Central memory CD8-positive, alpha-beta T cell (primary cell): ENCODE measurements at regions not wholly inside any gene's neighbourhood (a gene's known extent, or its start where the extent isn't known, plus 50 kb on each side); places are given as distances from the start of the nearest gene placed in this dataset.
"Not testable (repeated sequence)": the region's sequence is repeated elsewhere in the genome, so short reads cannot be mapped to it uniquely, and the experiment has no call there.

Source experiments
- ATAC-seq: fragments of 150-1000 bp; cut with Tn5 transposase; replicated peaks from 2 replicates; pipeline ENCODE4 v1.10.0; 2022; ENCODE audit warnings: mild to moderate bottlenecking, moderate FRiP score, moderate number of reproducible peaks; ENCODE audit not compliant: poor library complexity, severe bottlenecking; ENCODE audit errors: extremely low read depth
- DNase-seq, 2 donors: peaks; one replicate each; pipeline ENCODE4 v3.0.0; 2021; ENCODE audit warnings: low spot score in 2 of 2
- H3K27ac Mint-ChIP-seq: one replicate; pipeline ENCODE4 v1.8.0; 2022; ENCODE audit warnings: low read depth, mild to moderate bottlenecking, moderate library complexity, mixed read lengths
- H3K27me3 Mint-ChIP-seq: one replicate; pipeline ENCODE4 v1.8.0; 2022; ENCODE audit warnings: mixed read lengths
- H3K36me3 Mint-ChIP-seq: one replicate; pipeline ENCODE4 v1.8.0; 2022; ENCODE audit warnings: mild to moderate bottlenecking, moderate library complexity, mixed read lengths; ENCODE audit not compliant: insufficient read depth
- H3K4me1 Mint-ChIP-seq: one replicate; pipeline ENCODE4 v1.8.0; 2022; ENCODE audit warnings: mixed read lengths
- H3K4me3 Mint-ChIP-seq: one replicate; pipeline ENCODE4 v1.8.0; 2022; ENCODE audit warnings: mild to moderate bottlenecking, moderate library complexity, mixed read lengths
- H3K9me3 Mint-ChIP-seq: one replicate; pipeline ENCODE4 v1.8.0; 2022; ENCODE audit warnings: mixed read lengths

DNA sequence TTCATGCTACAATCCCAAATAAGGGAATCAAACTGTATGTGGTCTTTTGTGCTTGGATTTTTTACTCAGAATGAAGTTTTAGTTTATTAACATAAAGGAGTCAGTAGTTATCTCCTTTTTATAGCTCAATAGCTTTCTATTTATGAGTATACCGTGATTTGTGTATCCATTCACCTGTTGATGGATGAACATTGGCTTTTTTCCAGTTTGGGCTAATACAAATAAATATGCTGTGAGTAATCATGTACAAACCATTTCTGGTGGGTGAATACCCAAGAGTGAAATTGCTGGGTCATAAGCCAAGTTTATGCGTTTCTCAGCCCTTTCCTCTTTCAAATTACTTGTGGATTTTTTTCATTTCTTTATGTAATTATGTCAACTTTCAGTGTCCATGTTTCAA is 395.3 kb downstream of the OSTF1 start:
- ATAC-seq (no peak), DNase-seq (no peak)
- H3K4me1 Mint-ChIP-seq = no peaks in the 10 kb centered on the region
- no peak overlapping the region for H3K4me3 Mint-ChIP-seq
- peaks cover 14% of the 10 kb centered on the region for H3K9me3 Mint-ChIP-seq
- H3K36me3 Mint-ChIP-seq = no peaks in the 10 kb centered on the region
- no peak overlapping the region for H3K27ac Mint-ChIP-seq
- no peaks in the 10 kb centered on the region for H3K27me3 Mint-ChIP-seq

DNA sequence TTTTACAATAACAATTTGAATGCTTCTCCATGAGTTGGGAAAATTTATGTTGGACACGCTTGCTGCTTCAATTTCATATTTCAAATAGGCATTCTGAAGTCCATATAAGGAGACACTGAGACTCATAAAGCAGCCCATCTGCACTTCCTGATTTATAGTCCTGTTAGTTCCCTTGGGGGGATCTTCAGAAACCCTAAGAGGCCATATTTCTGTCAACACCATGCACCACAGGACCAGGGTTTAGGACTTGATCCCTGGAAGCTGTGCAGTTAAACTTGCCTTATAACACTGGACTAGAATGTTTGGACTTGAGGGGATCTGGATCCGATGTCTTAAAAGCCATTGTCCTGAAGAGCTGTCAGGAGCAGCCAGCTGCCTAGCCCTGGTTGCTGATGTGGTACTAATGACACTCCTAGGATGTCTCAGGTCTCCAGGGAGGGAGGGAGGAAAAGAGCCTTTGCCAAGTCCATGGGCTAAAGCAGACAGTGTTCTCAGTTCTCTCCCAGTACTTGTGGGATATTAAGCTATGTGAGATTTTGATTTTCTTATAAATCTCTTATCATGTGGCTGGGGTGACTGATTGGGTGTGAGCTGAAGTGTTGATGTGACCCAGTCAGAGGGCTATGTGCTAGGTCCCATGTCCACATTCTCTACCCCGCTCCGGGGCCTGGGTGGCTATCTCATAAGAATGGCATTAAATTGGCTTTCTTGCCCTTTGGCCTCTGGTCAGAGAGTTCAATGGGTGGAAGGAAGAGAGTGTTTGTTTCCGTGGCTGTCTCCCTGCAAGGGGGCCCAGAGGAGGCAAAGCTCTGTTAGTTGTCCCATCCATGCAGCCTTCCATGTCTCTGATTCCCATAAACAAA is 399.8 kb downstream of the OSTF1 start:
- ATAC-seq (no peak), DNase-seq (no peak)
- no peaks in the 10 kb centered on the region for H3K36me3 Mint-ChIP-seq
- peaks cover 6% of the 10 kb centered on the region for H3K9me3 Mint-ChIP-seq
- H3K27ac Mint-ChIP-seq = no peak overlapping the region
- H3K27me3 Mint-ChIP-seq = no peaks in the 10 kb centered on the region
- no peak overlapping the region for H3K4me3 Mint-ChIP-seq
- H3K4me1 Mint-ChIP-seq = no peaks in the 10 kb centered on the region

DNA sequence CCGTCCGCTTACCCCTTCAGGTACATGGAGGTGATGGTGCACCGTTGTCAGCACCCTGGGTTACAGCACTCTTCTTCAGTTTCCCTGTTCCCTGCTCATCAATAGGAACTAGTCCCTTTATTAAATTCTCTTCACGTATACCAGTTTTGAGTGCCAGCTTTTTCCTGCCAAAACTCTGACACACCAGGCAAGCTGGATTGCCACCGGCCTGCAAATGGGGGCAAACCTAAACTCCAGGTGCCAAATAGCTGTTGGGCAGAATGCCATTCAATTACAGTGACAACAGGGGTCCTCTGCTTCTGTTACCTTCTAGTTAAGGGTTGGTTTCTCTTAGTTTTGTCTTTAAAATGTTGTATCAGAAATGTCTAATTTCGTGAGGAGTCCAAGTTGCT is 400.4 kb downstream of the OSTF1 start:
- ATAC-seq (no peak), DNase-seq (no peak)
- H3K27me3 Mint-ChIP-seq = no peaks in the 10 kb centered on the region
- no peaks in the 10 kb centered on the region for H3K4me1 Mint-ChIP-seq
- H3K4me3 Mint-ChIP-seq = no peak overlapping the region
- no peak overlapping the region for H3K27ac Mint-ChIP-seq
- no peaks in the 10 kb centered on the region for H3K36me3 Mint-ChIP-seq
- peaks cover 6% of the 10 kb centered on the region for H3K9me3 Mint-ChIP-seq

DNA sequence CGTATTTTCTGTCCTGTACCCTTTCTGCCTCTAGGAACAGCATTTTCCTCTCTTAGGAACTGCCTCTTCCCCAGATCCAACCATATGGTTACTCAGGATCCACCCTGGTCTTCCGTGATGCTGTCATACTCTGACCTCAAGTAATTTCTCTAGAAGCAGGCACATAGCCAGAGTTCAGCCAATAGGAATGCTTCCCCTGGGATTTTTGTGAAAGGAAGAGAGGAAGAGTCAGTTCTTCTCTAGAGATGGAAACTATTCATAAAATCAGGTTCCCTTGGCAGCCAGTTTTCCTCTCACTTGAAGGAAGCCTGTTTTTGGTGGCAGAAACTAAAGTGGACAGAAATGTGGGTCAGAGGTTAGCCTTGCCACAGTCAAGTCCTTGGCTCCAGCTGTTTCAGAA is 400.1 kb upstream of the PCSK5 start:
- no peak for DNase-seq
- Mint-ChIP-seq H3K36me3 (no peaks in the 10 kb centered on the region), H3K4me3 (no peak overlapping the region), H3K4me1 (no peaks in the 10 kb centered on the region), H3K27ac (no peak overlapping the region), H3K27me3 (no peaks in the 10 kb centered on the region), H3K9me3 (peaks cover 6% of the 10 kb centered on the region)
- ATAC-seq = no peak

GRCh38 chr9:75491533-75491932 is 398.9 kb upstream of the PCSK5 start:
- peaks cover 6% of the 10 kb centered on the region for H3K9me3 Mint-ChIP-seq
- H3K36me3 Mint-ChIP-seq = no peaks in the 10 kb centered on the region
- no peak for ATAC-seq
- no peak for DNase-seq
- no peak overlapping the region for H3K27ac Mint-ChIP-seq
- H3K4me1 Mint-ChIP-seq = no peaks in the 10 kb centered on the region
- H3K4me3 Mint-ChIP-seq = no peak overlapping the region
- no peaks in the 10 kb centered on the region for H3K27me3 Mint-ChIP-seq

- Mint-ChIP-seq H3K4me3 (no peak overlapping the region), H3K36me3 (peaks cover 1% of the 10 kb centered on the region), H3K27ac (no peak overlapping the region), H3K9me3 (no peaks in the 10 kb centered on the region), H3K4me1 (no peaks in the 10 kb centered on the region), H3K27me3 (no peaks in the 10 kb centered on the region)
- DNase-seq (no peak), ATAC-seq (no peak)
Measured at GRCh38 chr9:75499812-75500211, 390.7 kb upstream of the PCSK5 start.

DNA sequence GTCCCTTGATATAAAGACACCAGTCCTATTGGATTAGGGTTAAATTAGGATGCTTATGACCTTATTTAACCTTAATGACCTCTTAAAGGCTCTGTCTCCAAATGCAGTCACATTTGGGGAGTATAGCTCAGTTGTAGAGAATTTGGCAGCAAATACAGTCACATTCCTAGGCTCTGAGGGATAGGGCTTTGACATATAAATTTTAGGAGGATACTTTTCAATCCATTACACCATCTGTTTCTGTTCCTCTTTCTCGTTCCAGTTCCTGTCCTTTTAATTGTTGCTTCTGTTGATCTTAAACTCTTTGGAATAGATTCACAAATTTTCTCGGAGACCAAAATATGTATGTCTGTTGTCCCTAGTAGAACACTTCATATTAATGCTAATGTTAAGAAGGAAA is 390.0 kb upstream of the PCSK5 start:
- Mint-ChIP-seq H3K4me1 (no peaks in the 10 kb centered on the region), H3K27ac (no peak overlapping the region), H3K36me3 (peaks cover 1% of the 10 kb centered on the region), H3K27me3 (no peaks in the 10 kb centered on the region), H3K9me3 (no peaks in the 10 kb centered on the region), H3K4me3 (no peak overlapping the region)
- no peak for DNase-seq
- no peak for ATAC-seq

GRCh38 chr9:75500940-75501339 is 389.5 kb upstream of the PCSK5 start:
- not testable (repeated sequence) for H3K36me3 Mint-ChIP-seq, H3K9me3 Mint-ChIP-seq, H3K4me1 Mint-ChIP-seq, H3K27me3 Mint-ChIP-seq, H3K4me3 Mint-ChIP-seq, H3K27ac Mint-ChIP-seq, ATAC-seq, DNase-seq

DNA sequence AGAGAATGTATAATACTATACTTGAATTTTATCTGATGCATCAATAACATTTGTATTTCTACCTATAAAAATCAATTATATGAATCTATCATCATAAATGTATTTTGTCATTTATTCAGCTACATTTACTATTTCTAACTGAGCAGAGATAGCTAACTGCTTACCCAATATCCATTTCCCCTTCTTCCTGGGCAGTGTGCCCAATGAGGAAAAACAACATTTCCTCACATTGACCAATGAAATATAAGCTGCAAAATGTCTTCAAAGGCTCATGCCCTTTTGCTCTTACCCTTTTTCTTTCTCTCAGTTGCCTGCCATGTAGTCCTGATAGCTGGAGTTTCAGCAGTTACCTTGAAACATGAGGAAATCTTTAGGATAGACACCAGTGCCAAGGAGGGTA is 385.8 kb upstream of the PCSK5 start:
- H3K27ac Mint-ChIP-seq = no peak overlapping the region
- DNase-seq (no peak), ATAC-seq (no peak)
- H3K4me3 Mint-ChIP-seq = no peak overlapping the region
- peaks cover 3% of the 10 kb centered on the region for H3K36me3 Mint-ChIP-seq
- no peaks in the 10 kb centered on the region for H3K27me3 Mint-ChIP-seq
- peaks cover 6% of the 10 kb centered on the region for H3K9me3 Mint-ChIP-seq
- no peaks in the 10 kb centered on the region for H3K4me1 Mint-ChIP-seq

GRCh38 chr9:75505654-75506053 is 384.8 kb upstream of the PCSK5 start:
- Mint-ChIP-seq H3K9me3 (peaks cover 6% of the 10 kb centered on the region), H3K27me3 (no peaks in the 10 kb centered on the region), H3K4me3 (no peak overlapping the region), H3K27ac (no peak overlapping the region), H3K36me3 (peaks cover 3% of the 10 kb centered on the region), H3K4me1 (no peaks in the 10 kb centered on the region)
- ATAC-seq = no peak
- no peak for DNase-seq

GRCh38 chr9:75529463-75529862 is 361.0 kb upstream of the PCSK5 start:
- H3K36me3 Mint-ChIP-seq = peaks cover 4% of the 10 kb centered on the region
- H3K4me1 Mint-ChIP-seq = no peaks in the 10 kb centered on the region
- DNase-seq (no peak), ATAC-seq (no peak)
- peaks cover 7% of the 10 kb centered on the region for H3K9me3 Mint-ChIP-seq
- H3K27me3 Mint-ChIP-seq = no peaks in the 10 kb centered on the region
- H3K4me3 Mint-ChIP-seq = no peak overlapping the region
- H3K27ac Mint-ChIP-seq = no peak overlapping the region

DNA sequence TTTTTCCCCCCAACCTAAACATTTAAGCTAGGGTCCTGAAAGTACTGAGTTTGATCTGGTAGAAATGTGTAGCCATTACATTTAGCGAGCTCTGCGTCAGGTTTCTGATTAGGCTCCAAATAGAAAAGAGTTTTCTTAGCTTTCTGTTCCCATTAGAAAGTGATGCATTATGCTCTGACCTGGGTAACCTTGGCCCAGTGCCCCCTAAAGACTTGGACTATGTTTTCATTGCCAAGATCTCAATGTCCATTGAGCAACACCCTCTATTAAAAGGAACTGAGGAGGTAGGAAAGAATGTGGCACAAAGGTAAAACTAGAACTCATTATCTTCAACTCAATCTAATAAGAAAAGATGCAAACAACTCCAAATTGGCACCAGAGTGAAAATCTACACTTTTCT is 358.9 kb upstream of the PCSK5 start:
- no peak overlapping the region for H3K4me3 Mint-ChIP-seq
- H3K9me3 Mint-ChIP-seq = no peaks in the 10 kb centered on the region
- H3K4me1 Mint-ChIP-seq = no peaks in the 10 kb centered on the region
- DNase-seq = no peak
- H3K36me3 Mint-ChIP-seq = peaks cover under 1% of the 10 kb centered on the region
- H3K27ac Mint-ChIP-seq = no peak overlapping the region
- no peaks in the 10 kb centered on the region for H3K27me3 Mint-ChIP-seq
- no peak for ATAC-seq

- Mint-ChIP-seq H3K9me3 (no peaks in the 10 kb centered on the region), H3K4me1 (no peaks in the 10 kb centered on the region), H3K27ac (no peak overlapping the region), H3K27me3 (no peaks in the 10 kb centered on the region), H3K36me3 (no peaks in the 10 kb centered on the region), H3K4me3 (no peak overlapping the region)
- ATAC-seq (no peak), DNase-seq (no peak)
Measured at GRCh38 chr9:75532233-75533050, 358.0 kb upstream of the PCSK5 start.
